ENCODE measurements at regions not wholly inside any gene's neighbourhood (a gene's known extent, or its start where the extent isn't known, plus 50 kb on each side); places are given as distances from the start of the nearest gene placed in this dataset.

DNA sequence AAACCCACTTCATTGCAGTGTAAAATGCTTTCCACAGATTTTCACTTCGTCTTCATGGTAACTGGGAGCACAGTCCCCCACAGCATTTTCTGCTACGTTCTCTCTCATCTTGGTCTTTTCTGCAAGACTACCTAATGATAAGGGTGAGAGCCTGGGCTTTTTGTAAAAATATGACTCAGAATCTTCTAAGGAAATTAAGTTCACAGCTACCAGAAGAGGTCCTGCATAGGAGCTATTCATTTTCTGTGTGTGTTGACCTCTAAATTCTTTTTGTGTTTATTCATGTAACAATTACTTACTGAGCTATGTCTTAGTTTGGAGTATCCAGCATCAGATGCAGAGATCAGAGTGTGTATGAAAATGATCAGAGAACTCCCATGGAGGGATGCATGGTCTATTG lies 192.2 kb downstream of the CPEB2 start:
- no peak for TF ChIP-seq POLR2A (IDR thresholded peaks at IDR 0.05)
- TF ChIP-seq, protein P1, sequence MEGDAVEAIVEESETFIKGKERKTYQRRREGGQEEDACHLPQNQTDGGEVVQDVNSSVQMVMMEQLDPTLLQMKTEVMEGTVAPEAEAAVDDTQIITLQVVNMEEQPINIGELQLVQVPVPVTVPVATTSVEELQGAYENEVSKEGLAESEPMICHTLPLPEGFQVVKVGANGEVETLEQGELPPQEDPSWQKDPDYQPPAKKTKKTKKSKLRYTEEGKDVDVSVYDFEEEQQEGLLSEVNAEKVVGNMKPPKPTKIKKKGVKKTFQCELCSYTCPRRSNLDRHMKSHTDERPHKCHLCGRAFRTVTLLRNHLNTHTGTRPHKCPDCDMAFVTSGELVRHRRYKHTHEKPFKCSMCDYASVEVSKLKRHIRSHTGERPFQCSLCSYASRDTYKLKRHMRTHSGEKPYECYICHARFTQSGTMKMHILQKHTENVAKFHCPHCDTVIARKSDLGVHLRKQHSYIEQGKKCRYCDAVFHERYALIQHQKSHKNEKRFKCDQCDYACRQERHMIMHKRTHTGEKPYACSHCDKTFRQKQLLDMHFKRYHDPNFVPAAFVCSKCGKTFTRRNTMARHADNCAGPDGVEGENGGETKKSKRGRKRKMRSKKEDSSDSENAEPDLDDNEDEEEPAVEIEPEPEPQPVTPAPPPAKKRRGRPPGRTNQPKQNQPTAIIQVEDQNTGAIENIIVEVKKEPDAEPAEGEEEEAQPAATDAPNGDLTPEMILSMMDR (IDR thresholded peaks at IDR 0.05 in 8 of 11, conservative IDR thresholded peaks at IDR 0.05 in 3 of 11), result no peak
- no peak for TF ChIP-seq POLR2AphosphoS5 (IDR thresholded peaks at IDR 0.05)
- 68 to 90% (median 80%) methylated on average over 2 of the region's 2 CpGs for whole genome bisulfite sequencing, 5 donors

DNA sequence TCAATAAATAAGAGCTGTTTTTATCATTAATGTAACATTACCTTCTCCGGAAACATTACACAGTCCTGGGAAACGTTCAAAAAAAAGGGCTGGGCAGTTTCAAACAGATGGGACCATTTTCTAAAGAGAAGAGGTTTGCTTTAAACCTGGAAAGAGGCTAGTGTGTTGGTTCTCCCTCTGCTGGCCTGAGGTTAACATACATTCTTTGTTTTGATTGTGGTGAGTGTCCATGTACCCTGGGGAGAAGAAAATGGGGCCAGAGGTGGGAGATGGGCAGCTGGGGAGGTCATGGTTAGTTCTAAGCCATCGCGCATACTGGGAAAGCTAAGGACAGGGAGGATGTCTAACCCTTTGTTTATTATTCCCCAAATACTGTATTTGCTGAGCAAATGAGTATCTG lies 194.7 kb downstream of the CPEB2 start:
- TF ChIP-seq, protein P1 (IDR thresholded peaks at IDR 0.05 in 8 of 11, conservative IDR thresholded peaks at IDR 0.05 in 3 of 11), result no peak
- no peak for TF ChIP-seq POLR2AphosphoS5 (IDR thresholded peaks at IDR 0.05)
- Histone ChIP-seq H3K36me3 (no peaks in the 10 kb centered on the region), H3K27ac (no peak overlapping the region), H3K4me3 (no peak overlapping the region), H3K4me1 (no peaks in the 10 kb centered on the region), H3K9me3 (no peaks in the 10 kb centered on the region), H3K27me3 (replicated peaks in 1 of 7) (no peaks in the 10 kb centered on the region)
- 67 to 73% (median 68%) methylated on average over 4 of the region's 4 CpGs for WGBS, 5 donors
- intact Hi-C loops (cut with DNase I; ENCODE audit: low total_unique reads), result no loop called here
- no peak for DNase-seq

More for the DNA sequence above, 192.2 kb downstream of the CPEB2 start:
- Histone ChIP-seq H3K27me3 (replicated peaks in 1 of 7) (no peaks in the 10 kb centered on the region), H3K9me3 (no peaks in the 10 kb centered on the region), H3K27ac (no peak overlapping the region), H3K36me3 (no peaks in the 10 kb centered on the region), H3K4me1 (no peaks in the 10 kb centered on the region), H3K4me3 (no peak overlapping the region)
- intact Hi-C loops (cut with DNase I; ENCODE audit: low total_unique reads), result no loop called here
- DNase-seq, result no peak

DNA sequence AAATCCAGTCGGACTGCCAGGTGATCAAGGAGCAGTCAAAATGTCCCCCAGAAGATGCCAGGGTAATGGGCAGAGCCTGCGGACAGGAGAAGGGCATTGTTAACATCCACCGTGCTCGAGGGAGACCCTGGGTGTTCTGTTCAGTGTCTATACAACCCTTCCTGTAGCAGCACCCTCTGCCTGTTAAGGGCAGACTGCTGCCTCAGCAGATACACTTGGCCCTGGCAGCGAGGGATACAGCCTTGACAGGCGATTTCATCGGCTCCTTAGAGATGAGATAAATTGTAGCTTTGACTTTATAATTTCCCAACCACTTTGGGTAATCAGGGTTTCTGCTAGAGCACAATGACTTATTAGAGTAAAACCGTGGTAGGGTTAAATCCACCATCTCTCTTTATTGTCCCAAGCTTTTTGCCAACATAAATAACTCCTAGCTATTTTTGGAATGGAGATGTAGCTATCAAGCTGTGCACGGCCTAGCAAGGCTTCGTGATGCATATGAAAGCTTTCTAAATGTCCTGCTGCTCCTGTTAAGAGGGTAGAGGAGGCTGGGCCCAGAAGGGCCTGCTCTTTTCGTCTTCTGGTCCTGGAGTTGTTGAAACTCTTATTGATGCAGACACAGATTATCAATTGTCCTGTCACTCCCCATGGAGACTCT lies 195.9 kb downstream of the CPEB2 start:
- no peaks in the 10 kb centered on the region for H3K9me3 ChIP-seq
- DNase-seq, result no peak
- no peak overlapping the region for H3K27ac ChIP-seq
- TF ChIP-seq, protein P1 (IDR thresholded peaks at IDR 0.05 in 8 of 11, conservative IDR thresholded peaks at IDR 0.05 in 3 of 11), result no peak
- TF ChIP-seq POLR2AphosphoS5 (IDR thresholded peaks at IDR 0.05) (no peak), POLR2A (IDR thresholded peaks at IDR 0.05) (no peak)
- WGBS, 5 donors, result 72 to 79% (median 75%) methylated on average over 11 of the region's 11 CpGs
- no peak overlapping the region for H3K4me3 ChIP-seq
- intact Hi-C loops (cut with DNase I; ENCODE audit: low total_unique reads), result no loop called here
- no peaks in the 10 kb centered on the region for H3K27me3 ChIP-seq (replicated peaks in 1 of 7)
- no peaks in the 10 kb centered on the region for H3K36me3 ChIP-seq
- H3K4me1 ChIP-seq, result no peaks in the 10 kb centered on the region

DNA sequence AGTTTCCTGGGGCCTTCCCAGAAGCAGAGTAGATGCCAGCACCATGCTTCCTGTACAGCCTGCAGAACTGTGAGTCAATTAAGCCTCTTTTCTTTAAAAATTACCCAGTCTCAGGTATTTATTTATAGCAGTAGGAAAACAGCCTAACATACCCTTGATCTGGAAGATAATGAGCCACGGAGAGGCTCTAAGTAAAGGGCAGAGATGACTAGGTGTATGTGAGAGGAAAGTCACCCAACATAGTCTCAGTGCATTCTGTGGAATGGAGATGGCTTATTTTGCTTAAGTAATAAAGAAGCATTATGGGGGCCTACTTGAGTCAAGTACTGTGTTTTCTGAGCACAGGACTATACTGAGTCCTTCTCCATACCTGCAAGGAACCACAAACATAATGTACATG lies 199.5 kb downstream of the CPEB2 start:
- intact Hi-C loops (cut with DNase I; ENCODE audit: low total_unique reads), result no loop called here
- Histone ChIP-seq H3K36me3 (no peaks in the 10 kb centered on the region), H3K9me3 (peaks cover 0 to 15% (median 12%) of the 10 kb centered on the region in 8 donors), H3K27me3 (replicated peaks in 1 of 7) (no peaks in the 10 kb centered on the region), H3K4me3 (no peak overlapping the region), H3K27ac (no peak overlapping the region), H3K4me1 (no peaks in the 10 kb centered on the region)
- no peak for DNase-seq
- 56 to 83% (median 66%) methylated on average over 1 of the region's 1 CpG for WGBS, 5 donors
- TF ChIP-seq, protein P1 (IDR thresholded peaks at IDR 0.05 in 8 of 11, conservative IDR thresholded peaks at IDR 0.05 in 3 of 11), result no peak
- TF ChIP-seq POLR2A (IDR thresholded peaks at IDR 0.05) (no peak), POLR2AphosphoS5 (IDR thresholded peaks at IDR 0.05) (no peak)
